Fibroblast of skin of back (primary cell): ENCODE measurements at regions not wholly inside any gene's neighbourhood (a gene's known extent, or its start where the extent isn't known, plus 50 kb on each side); places are given as distances from the start of the nearest gene placed in this dataset.
"Not testable (repeated sequence)": the region's sequence is repeated elsewhere in the genome, so short reads cannot be mapped to it uniquely, and the experiment has no call there.

Experiments used
- DNase-seq: peaks from one replicate; pipeline ENCODE4 v3.0.0-alpha.2; 2013

- DNase-seq, result peak; percentile 31
These were observed 85.7 kb downstream of the SUCLG1 start for GRCh38 chr2:84373391-84373790.

- DNase-seq, result no peak
These were observed 96.5 kb downstream of the SUCLG1 start for GRCh38 chr2:84362541-84362940.

- DNase-seq, result peak; percentile 77
These were observed 121.0 kb downstream of the SUCLG1 start for GRCh38 chr2:84338069-84338468.

- no peak for DNase-seq
These were observed 131.3 kb downstream of the SUCLG1 start for GRCh38 chr2:84327645-84328249.

- DNase-seq, result no peak
These were observed 132.1 kb downstream of the SUCLG1 start for GRCh38 chr2:84326831-84327432.

- no peak for DNase-seq
These were observed 135.2 kb downstream of the SUCLG1 start for GRCh38 chr2:84323890-84324289.

- DNase-seq, result no peak
These were observed 138.1 kb downstream of the SUCLG1 start for GRCh38 chr2:84320940-84321339.

GRCh38 chr2:84319581-84319980, 139.5 kb downstream of the SUCLG1 start:
- DNase-seq, result no peak

- DNase-seq, result no peak
These were observed 141.9 kb downstream of the SUCLG1 start for GRCh38 chr2:84317135-84317534.

- DNase-seq, result peak; percentile 72
These were observed 144.2 kb downstream of the SUCLG1 start for GRCh38 chr2:84314901-84315330.

- DNase-seq, result no peak
These were observed 144.8 kb downstream of the SUCLG1 start for GRCh38 chr2:84314250-84314649.

- DNase-seq, result no peak
These were observed 149.8 kb downstream of the SUCLG1 start for GRCh38 chr2:84309281-84309680.

- no peak for DNase-seq
These were observed 152.7 kb downstream of the SUCLG1 start for GRCh38 chr2:84306361-84306760.

- peak; percentile 46 for DNase-seq
These were observed 156.3 kb downstream of the SUCLG1 start for GRCh38 chr2:84302513-84303412.

GRCh38 chr2:84301717-84302116, 157.4 kb downstream of the SUCLG1 start:
- no peak for DNase-seq

- no peak for DNase-seq
These were observed 158.4 kb downstream of the SUCLG1 start for GRCh38 chr2:84300696-84301029.

GRCh38 chr2:84300001-84300695, 158.9 kb downstream of the SUCLG1 start:
- not testable (repeated sequence) for DNase-seq

GRCh38 chr2:84299211-84299775, 159.8 kb downstream of the SUCLG1 start:
- DNase-seq, result no peak

GRCh38 chr2:84297155-84297554, 161.9 kb downstream of the SUCLG1 start:
- peak; percentile 13 for DNase-seq

GRCh38 chr2:84293791-84294380, 165.2 kb downstream of the SUCLG1 start:
- DNase-seq, result no peak

GRCh38 chr2:84292545-84292944, 166.5 kb downstream of the SUCLG1 start:
- DNase-seq, result no peak

GRCh38 chr2:84290537-84290936, 168.5 kb downstream of the SUCLG1 start:
- no peak for DNase-seq
